HG03103 (cell line): ENCODE measurements at regions not wholly inside any gene's neighbourhood (a gene's known extent, or its start where the extent isn't known, plus 50 kb on each side); places are given as distances from the start of the nearest gene placed in this dataset.
"Not testable (repeated sequence)": the region's sequence is repeated elsewhere in the genome, so short reads cannot be mapped to it uniquely, and the experiment has no call there.

Source experiments
- ATAC-seq: cut with Tn5 transposase; IDR thresholded peaks from one replicate; pipeline ENCODE4 v1.9.1; 2021; ENCODE audit warnings: low read depth; ENCODE audit not compliant: unreplicated experiment

GRCh38 chr3:160094562-160094961 lies 105.9 kb downstream of the IL12A start:
- no peak for ATAC-seq

DNA sequence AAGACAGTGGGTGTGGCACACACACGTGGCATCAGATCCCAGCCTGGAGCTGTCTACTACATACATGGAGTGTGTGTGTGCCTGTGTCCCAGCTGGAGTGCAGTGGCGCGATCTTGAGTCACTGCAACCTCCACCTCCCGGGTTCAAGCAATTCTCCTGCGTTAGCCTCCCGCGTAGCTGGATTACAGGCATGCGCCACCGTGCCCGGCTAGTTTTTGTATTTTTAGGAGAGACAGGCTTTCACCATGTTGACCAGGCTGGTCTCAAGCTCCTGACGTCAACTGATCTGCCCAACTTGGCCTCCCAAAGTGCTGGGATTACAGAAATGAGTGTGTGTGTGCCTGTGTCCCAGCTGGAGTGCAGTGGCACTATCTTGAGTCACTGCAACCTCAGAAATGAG lies 108.8 kb downstream of the IL12A start:
- no peak for ATAC-seq

GRCh38 chr3:160098261-160098908 lies 109.8 kb downstream of the IL12A start:
- no peak for ATAC-seq

GRCh38 chr3:160098926-160099626 lies 110.4 kb downstream of the IL12A start:
- ATAC-seq: no peak

DNA sequence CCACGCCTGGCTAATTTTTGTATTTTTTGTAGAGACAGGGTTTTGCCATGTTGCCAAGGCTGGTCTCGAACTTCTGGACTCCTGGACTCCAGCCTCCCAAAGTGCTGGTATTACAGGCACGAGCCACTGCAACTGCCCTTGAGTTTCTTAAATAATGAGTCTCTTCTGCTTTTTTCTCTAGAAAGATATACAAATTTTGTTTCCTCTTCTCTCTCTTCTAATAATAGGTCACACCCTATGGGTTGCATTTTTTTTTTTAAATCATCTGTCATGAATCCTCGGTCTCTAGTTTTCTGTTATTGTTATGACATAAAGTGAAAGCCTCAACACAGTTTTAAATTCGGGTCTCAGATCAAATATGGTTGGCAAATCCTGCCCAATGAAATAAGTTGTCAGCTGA lies 111.2 kb downstream of the IL12A start:
- peak; percentile 62 for ATAC-seq

- no peak for ATAC-seq
Measured at GRCh38 chr3:160100610-160101009, 112.0 kb downstream of the IL12A start.

GRCh38 chr3:160102001-160102400 lies 113.4 kb downstream of the IL12A start:
- not testable (repeated sequence) for ATAC-seq

DNA sequence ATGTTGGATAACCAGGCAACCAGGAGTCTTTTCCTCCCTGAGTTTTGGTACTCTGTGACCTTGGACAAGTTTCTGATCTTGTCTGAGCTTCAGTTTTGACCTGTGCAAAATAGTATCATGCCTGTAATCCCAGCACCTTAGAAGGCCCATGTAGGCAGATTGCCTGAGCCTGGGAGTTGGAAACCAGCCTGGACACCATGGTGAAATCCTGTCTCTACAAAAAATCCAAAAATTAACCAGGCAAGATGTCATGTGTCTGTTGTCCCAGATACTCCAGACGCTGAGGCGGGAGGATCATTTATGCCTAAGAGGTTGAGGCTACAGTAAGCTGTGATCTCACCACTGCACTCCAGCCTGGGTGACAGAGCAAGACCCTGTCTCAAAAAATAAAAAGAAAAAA lies 114.8 kb downstream of the IL12A start:
- no peak for ATAC-seq

DNA sequence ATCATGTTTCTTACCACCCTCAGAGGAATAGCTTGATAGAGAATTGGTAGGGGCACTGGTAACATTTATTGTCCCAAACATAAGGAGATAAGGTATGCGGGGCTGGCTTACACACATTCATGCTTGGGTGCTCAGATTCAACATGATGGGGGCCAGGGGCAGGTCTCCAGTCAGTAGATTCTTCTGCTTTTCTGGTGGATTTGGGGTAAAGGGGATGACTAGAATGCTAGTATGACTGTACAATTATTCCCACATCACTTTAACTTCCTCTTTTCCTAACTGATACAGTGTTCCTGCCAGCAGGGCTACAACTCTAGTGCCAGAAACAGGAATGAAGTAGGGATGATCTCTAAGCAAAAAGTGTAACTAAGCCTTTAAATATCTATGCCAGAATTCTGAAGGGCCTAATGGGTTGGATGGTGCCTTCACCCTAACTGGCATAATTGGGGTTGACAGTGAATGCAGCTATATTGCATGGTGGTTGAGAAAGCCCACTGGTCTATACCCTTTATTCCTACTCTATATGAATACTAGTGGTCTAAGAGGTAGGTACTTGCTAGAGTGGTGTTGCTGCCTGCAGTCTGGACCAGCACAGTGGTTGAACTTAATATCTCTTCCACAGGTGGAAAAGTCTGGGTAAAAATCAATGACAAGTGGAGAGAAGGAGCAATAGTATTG lies 117.4 kb downstream of the IL12A start:
- no peak for ATAC-seq

GRCh38 chr3:160106905-160107861 lies 118.0 kb upstream of the C3orf80 start:
- no peak for ATAC-seq

DNA sequence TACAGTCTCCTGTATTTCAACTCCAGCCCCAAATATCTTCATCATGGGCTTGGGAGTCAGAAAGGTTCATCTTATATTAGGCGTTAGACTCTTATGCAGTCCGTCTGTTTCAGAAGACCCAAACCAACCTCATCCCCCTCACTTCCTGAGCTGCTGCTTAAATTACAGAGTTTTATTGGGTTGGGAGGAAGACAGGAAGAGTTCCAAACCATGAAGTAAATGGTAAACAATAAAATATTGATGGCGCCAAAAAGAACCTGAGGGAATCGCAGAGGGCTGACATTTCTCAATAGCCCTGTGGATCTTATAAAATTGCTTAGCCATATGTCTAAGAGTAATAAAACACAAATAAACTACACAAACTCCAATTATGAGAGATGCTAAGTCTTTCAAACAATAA lies 116.9 kb upstream of the C3orf80 start:
- no peak for ATAC-seq

DNA sequence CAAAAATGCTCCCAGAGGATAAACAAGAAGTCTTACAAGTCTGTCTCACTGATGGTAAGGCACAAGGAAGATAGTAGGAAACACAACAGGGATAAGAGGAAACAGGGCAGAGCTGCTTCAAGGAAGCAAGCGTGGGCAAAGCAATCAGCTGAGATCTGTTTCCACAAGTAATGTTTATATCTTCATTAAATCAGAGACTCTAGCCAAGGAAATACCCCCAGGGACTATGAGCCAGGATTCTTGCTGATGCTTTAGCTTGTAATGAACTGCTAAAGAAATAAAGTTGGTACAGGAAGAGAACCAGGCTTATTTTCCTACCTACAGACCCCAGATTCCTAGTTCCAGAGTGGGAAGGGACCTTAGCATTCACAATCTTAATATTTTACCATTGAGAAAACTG lies 112.7 kb upstream of the C3orf80 start:
- ATAC-seq: no peak

DNA sequence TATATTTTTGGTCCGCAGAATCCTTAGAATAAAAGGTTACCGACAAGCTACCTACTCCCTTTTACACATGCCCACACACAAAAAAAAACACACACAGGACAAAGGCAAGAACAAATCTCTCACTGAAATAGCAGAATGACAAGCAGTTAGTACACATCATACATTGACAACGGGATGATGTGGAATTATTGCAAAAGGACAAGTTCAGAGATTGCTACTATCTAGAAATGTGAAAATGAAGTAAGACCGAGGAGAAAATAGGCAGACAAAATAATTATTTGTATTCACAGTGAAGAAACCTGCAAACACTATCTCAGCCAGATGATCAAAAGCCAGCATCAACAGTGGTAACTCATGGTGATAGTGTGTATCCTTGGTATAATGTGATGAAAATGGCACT lies 112.2 kb upstream of the C3orf80 start:
- ATAC-seq: no peak

DNA sequence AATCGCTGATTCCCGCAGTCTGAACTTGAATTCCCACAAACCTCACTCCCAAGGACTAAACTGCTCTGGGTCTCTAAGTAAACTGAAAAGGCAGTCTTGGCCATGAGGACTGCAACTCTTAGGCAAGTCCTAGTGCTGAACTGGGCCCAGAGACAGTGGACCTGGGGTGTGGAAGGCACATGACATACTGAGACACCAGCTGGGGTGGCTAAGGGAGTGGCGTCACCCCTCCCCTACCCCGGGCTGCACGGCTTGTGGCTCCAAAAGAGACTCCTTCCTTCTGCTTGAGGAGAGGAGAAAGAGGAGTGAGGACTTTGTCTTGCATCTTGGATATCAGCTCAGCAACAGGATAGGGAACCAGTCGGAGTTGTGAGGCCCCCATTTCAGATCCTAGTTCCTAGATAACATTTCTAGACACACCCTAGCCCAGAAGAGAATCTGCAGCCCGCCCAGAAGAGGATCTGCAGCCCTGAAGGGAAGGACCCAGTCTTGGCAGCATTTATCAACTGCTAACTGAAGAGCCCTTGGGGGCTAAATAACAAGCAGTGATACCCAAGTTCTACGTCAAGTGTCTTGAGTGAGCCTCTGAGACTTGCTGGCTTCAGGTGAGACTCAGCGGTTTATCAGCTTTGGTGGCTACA lies 110.7 kb upstream of the C3orf80 start:
- no peak for ATAC-seq

- ATAC-seq: no peak
Measured at GRCh38 chr3:160115387-160115786, 109.8 kb upstream of the C3orf80 start.

- no peak for ATAC-seq
Measured at GRCh38 chr3:160124224-160124623, 101.0 kb upstream of the C3orf80 start.

- no peak for ATAC-seq
Measured at GRCh38 chr3:160125258-160125657, 100.0 kb upstream of the C3orf80 start.

DNA sequence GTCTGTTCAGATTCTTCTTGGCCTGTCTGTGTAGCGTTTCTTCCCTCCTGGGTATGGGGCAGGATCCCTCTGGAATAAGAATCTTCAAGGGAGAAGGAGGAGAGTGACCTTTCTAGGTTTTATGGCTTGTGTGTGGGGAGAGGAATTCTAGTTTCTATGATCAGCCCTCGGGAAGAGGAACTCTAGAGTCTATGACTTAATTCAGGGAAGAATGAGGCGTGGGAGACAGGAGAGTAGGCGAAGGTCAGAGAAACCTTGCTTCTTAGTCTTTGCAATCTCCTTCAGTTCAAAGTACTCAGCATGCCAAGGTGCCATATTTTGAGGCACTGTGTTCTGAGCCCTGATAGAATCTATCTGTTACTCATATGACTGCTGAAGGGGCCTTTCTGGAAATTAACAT lies 99.2 kb upstream of the C3orf80 start:
- no peak for ATAC-seq

GRCh38 chr3:160126761-160127160 lies 98.5 kb upstream of the C3orf80 start:
- no peak for ATAC-seq

GRCh38 chr3:160127308-160127707 lies 97.9 kb upstream of the C3orf80 start:
- ATAC-seq: no peak
